ENCODE measurements at regions not wholly inside any gene's neighbourhood (a gene's known extent, or its start where the extent isn't known, plus 50 kb on each side); places are given as distances from the start of the nearest gene placed in this dataset.

GRCh38 chr6:26299286-26300042, 65.5 kb upstream of the BTN3A2 start:
- no peak overlapping the region for H3K9ac ChIP-seq (ENCODE audit: low read length)
- H3K79me2 ChIP-seq (replicated peaks; ENCODE audit: insufficient read depth, low read length) = no peaks in the 10 kb centered on the region
- H3K9me3 ChIP-seq (ENCODE audit: low read length) = no peaks in the 10 kb centered on the region
- no peak for TF ChIP-seq TAF1 (IDR thresholded peaks at IDR 0.05; ENCODE audit: low read depth)
- TF ChIP-seq EZH2 (IDR thresholded peaks at IDR 0.05; ENCODE audit: borderline replicate concordance, insufficient read depth, low read length, poor library complexity, severe bottlenecking) = no peak
- TF ChIP-seq EP300 (conservative IDR thresholded peaks at IDR 0.05; ENCODE audit: poor library complexity, severe bottlenecking) = no peak
- no peaks in the 10 kb centered on the region for H3K36me3 ChIP-seq (ENCODE audit: insufficient read depth, low read length)
- no peak overlapping the region for H3K4me2 ChIP-seq (ENCODE audit: low read length)
- H3K27ac ChIP-seq (ENCODE audit: low read length) = no peak overlapping the region
- H4K20me1 ChIP-seq (ENCODE audit: insufficient read depth) = no peaks in the 10 kb centered on the region
- no peaks in the 10 kb centered on the region for H3F3A ChIP-seq (ENCODE audit: insufficient read depth, low read length, poor library complexity, severe bottlenecking)
- H3K27me3 ChIP-seq (ENCODE audit: insufficient read depth, low read depth, low read length) = no peaks in the 10 kb centered on the region
- no peaks in the 10 kb centered on the region for H3K9me2 ChIP-seq (ENCODE audit: insufficient read depth, low read length)
- H2AFZ ChIP-seq (ENCODE audit: low read depth, low read length) = no peak overlapping the region
- no peak overlapping the region for H3K4me3 ChIP-seq (ENCODE audit: low read length)

GRCh38 chr6:26300043-26300331, 65.0 kb upstream of the BTN3A2 start:
- H3K4me2 ChIP-seq (ENCODE audit: low read length) = no peak overlapping the region
- H3K9ac ChIP-seq (ENCODE audit: low read length) = no peak overlapping the region
- H3K79me2 ChIP-seq (replicated peaks; ENCODE audit: insufficient read depth, low read length) = no peaks in the 10 kb centered on the region
- H4K20me1 ChIP-seq (ENCODE audit: insufficient read depth) = no peaks in the 10 kb centered on the region
- H3K9me2 ChIP-seq (ENCODE audit: insufficient read depth, low read length) = no peaks in the 10 kb centered on the region
- H2AFZ ChIP-seq (ENCODE audit: low read depth, low read length) = no peak overlapping the region
- H3K36me3 ChIP-seq (ENCODE audit: insufficient read depth, low read length) = no peaks in the 10 kb centered on the region
- H3K27ac ChIP-seq (ENCODE audit: low read length) = no peak overlapping the region
- no peaks in the 10 kb centered on the region for H3K9me3 ChIP-seq (ENCODE audit: low read length)
- no peaks in the 10 kb centered on the region for H3F3A ChIP-seq (ENCODE audit: insufficient read depth, low read length, poor library complexity, severe bottlenecking)
- TF ChIP-seq EP300 (conservative IDR thresholded peaks at IDR 0.05; ENCODE audit: poor library complexity, severe bottlenecking) = no peak
- TF ChIP-seq REST (IDR thresholded peaks at IDR 0.05; ENCODE audit: borderline replicate concordance) = no peak
- TF ChIP-seq TAF1 (IDR thresholded peaks at IDR 0.05; ENCODE audit: low read depth) = no peak
- TF ChIP-seq SMC3 (conservative IDR thresholded peaks at IDR 0.05; ENCODE audit: poor library complexity) = no peak
- TF ChIP-seq CTCF (IDR thresholded peaks at IDR 0.05; ENCODE audit: poor library complexity, severe bottlenecking) = no peak
- no peak for TF ChIP-seq MXI1 (conservative IDR thresholded peaks at IDR 0.05; ENCODE audit: poor library complexity, severe bottlenecking)
- no peak for TF ChIP-seq POLR2AphosphoS5 (IDR thresholded peaks at IDR 0.05)
- H3K4me3 ChIP-seq (ENCODE audit: low read length) = no peak overlapping the region
- H3K27me3 ChIP-seq (ENCODE audit: insufficient read depth, low read depth, low read length) = no peaks in the 10 kb centered on the region

- Histone ChIP-seq H3K4me3 (ENCODE audit: low read length) (no peak overlapping the region), H2AFZ (ENCODE audit: low read depth, low read length) (no peak overlapping the region), H3K27me3 (ENCODE audit: insufficient read depth, low read depth, low read length) (no peaks in the 10 kb centered on the region), H3F3A (ENCODE audit: insufficient read depth, low read length, poor library complexity, severe bottlenecking) (no peaks in the 10 kb centered on the region), H3K9ac (ENCODE audit: low read length) (no peak overlapping the region), H3K79me2 (replicated peaks; ENCODE audit: insufficient read depth, low read length) (no peaks in the 10 kb centered on the region), H3K9me2 (ENCODE audit: insufficient read depth, low read length) (no peaks in the 10 kb centered on the region), H3K9me3 (ENCODE audit: low read length) (no peaks in the 10 kb centered on the region), H3K27ac (ENCODE audit: low read length) (no peak overlapping the region), H4K20me1 (ENCODE audit: insufficient read depth) (no peaks in the 10 kb centered on the region), H3K36me3 (ENCODE audit: insufficient read depth, low read length) (no peaks in the 10 kb centered on the region), H3K4me2 (ENCODE audit: low read length) (no peak overlapping the region)
- TF ChIP-seq RAD21 (conservative IDR thresholded peaks at IDR 0.05) (no peak), CTCF (IDR thresholded peaks at IDR 0.05; ENCODE audit: poor library complexity, severe bottlenecking) (no peak), SMC3 (conservative IDR thresholded peaks at IDR 0.05; ENCODE audit: poor library complexity) (no peak)
Observed at GRCh38 chr6:26300359-26300758, 64.6 kb upstream of the BTN3A2 start.
